Adrenal gland (tissue), 9 donors: ENCODE measurements at regions not wholly inside any gene's neighbourhood (a gene's known extent, or its start where the extent isn't known, plus 50 kb on each side); places are given as distances from the start of the nearest gene placed in this dataset.
"Not testable (repeated sequence)": the region's sequence is repeated elsewhere in the genome, so short reads cannot be mapped to it uniquely, and the experiment has no call there.

Experiments
- DNase-seq, 7 donors: peaks; one replicate each; pipeline ENCODE4 v3.0.0-alpha.2; 2019 to 2020
- H3K27ac ChIP-seq, 5 donors: fragments of 200-600 bp; sonication (generic) in 4 of 5; 1 replicate in 3 of 5; 2 replicates in 2 of 5; pipeline versions ENCODE4 v1.5.1 to v1.8.0; 2016 to 2020; ENCODE audit warnings: mild to moderate bottlenecking in 1 of 5
- H3K27me3 ChIP-seq: fragments of 200-600 bp; 2 replicates; pipeline ENCODE4 v1.8.0; 2021
- H3K36me3 ChIP-seq, 2 donors: fragments of 200-600 bp; replicated peaks in 1 of 2; 1 replicate in 1 of 2; 2 replicates in 1 of 2; pipeline versions ENCODE4 v1.5.1 to v1.8.0; 2018 to 2022
- H3K4me1 ChIP-seq, 2 donors: fragments of 200-600 bp; replicated peaks in 1 of 2; 1 replicate in 1 of 2; 2 replicates in 1 of 2; pipeline versions ENCODE4 v1.5.1 to v1.8.0; 2018 to 2021
- H3K4me3 ChIP-seq, 4 donors: fragments of 200-600 bp; sonication (generic) in 3 of 4; one replicate each; pipeline ENCODE4 v1.5.1; 2016 to 2018
- H3K9me3 ChIP-seq, 3 donors: fragments of 200-600 bp; sonication (generic) in 1 of 3; replicated peaks in 1 of 3; 1 replicate in 2 of 3; 2 replicates in 1 of 3; pipeline versions ENCODE4 v1.5.1 to v1.8.0; 2016 to 2021
- CTCF ChIP-seq, 6 experiments: fragments of 450-650 bp in 4 of 6; fragments of 200-600 bp in 2 of 6; sonication (generic) in 1 of 6; IDR thresholded peaks; 1 replicate in 5 of 6; 2 replicates in 1 of 6; pipeline versions ENCODE4 v1.5.1 to v1.8.0; 2016 to 2021; ENCODE audit warnings: antibody characterized with exemption in 6 of 6, mild to moderate bottlenecking in 2 of 6, moderate library complexity in 1 of 6
- POLR2A ChIP-seq, 2 donors: fragments of 450-650 bp; IDR thresholded peaks; one replicate each; pipeline ENCODE4 v1.6.1; 2017; ENCODE audit warnings: antibody characterized with exemption in 2 of 2, mild to moderate bottlenecking in 2 of 2, moderate library complexity in 1 of 2
- WGBS, 4 donors: extraction: QIAGEN DNeasy Blood & Tissue Kit in 2 of 4; methylation state at CpG; one replicate each; pipeline versions ENCODE4 v1.1.5 to v1.1.7; 2013 to 2017; 5-methylcytosine and 5-hydroxymethylcytosine counted together
- intact Hi-C, 2 donors: fragments of 100-400 bp; cut with DNase I; formaldehyde crosslinking; loops; one replicate each; pipeline versions ENCODE4 v1.14.1 to v1.15.0; 2022 to 2023
- donor health status: healthy with polysubstance abuse.
- donor health status: Bipolar disorder and iron deficiency.
- donor health status: DM: yes; HTN: yes; CAD: no.
- donor health status: DM: no; HTN: no; CAD: no.
- donor health status: DM: no; HTN: no; CAD: no.

GRCh38 chr16:9666834-9667480 lies 515.3 kb downstream of the GRIN2A start:
- intact Hi-C loops, result no loop called here

GRCh38 chr16:9670033-9670432 lies 512.2 kb downstream of the GRIN2A start:
- no peaks in the 10 kb centered on the region for H3K36me3 ChIP-seq
- no peak for TF ChIP-seq POLR2A (IDR thresholded peaks at IDR 0.05)
- TF ChIP-seq CTCF (IDR thresholded peaks at IDR 0.05), result no peak
- DNase-seq, result no peak
- intact Hi-C loops, result no loop called here
- H3K27ac ChIP-seq, result no peak overlapping the region
- H3K27me3 ChIP-seq, result no peaks in the 10 kb centered on the region
- H3K9me3 ChIP-seq, result no peaks in the 10 kb centered on the region
- WGBS, 4 donors, result 52 to 59% (median 54%) methylated on average over 5 of the region's 5 CpGs
- H3K4me3 ChIP-seq, result no peak overlapping the region
- H3K4me1 ChIP-seq, result no peaks in the 10 kb centered on the region

More at GRCh38 chr16:9666834-9667480, 515.3 kb downstream of the GRIN2A start:
- H3K27me3 ChIP-seq, result no peaks in the 10 kb centered on the region
- H3K4me3 ChIP-seq, result no peak overlapping the region
- TF ChIP-seq POLR2A (IDR thresholded peaks at IDR 0.05) (no peak), CTCF (IDR thresholded peaks at IDR 0.05) (no peak)
- no peaks in the 10 kb centered on the region for H3K9me3 ChIP-seq
- no peak for DNase-seq
- no peaks in the 10 kb centered on the region for H3K36me3 ChIP-seq
- H3K4me1 ChIP-seq, result no peaks in the 10 kb centered on the region
- no peak overlapping the region for H3K27ac ChIP-seq
- WGBS, 4 donors, result 64 to 74% (median 67%) methylated on average over 9 of the region's 9 CpGs

GRCh38 chr16:9670616-9671015 lies 511.6 kb downstream of the GRIN2A start:
- H3K9me3 ChIP-seq, H3K4me3 ChIP-seq, intact Hi-C loops, H3K27ac ChIP-seq, H3K27me3 ChIP-seq, H3K4me1 ChIP-seq, DNase-seq, H3K36me3 ChIP-seq: not testable (repeated sequence)
- WGBS, 4 donors, result 63 to 81% (median 71%) methylated on average over 5 of the region's 5 CpGs

- H3K27ac ChIP-seq, H3K9me3 ChIP-seq, DNase-seq, H3K27me3 ChIP-seq, H3K36me3 ChIP-seq, H3K4me1 ChIP-seq, H3K4me3 ChIP-seq, intact Hi-C loops: not testable (repeated sequence)
- WGBS, 4 donors, result 70 to 84% (median 77%) methylated on average over 8 to 12 of the region's 12 CpGs
Observed at GRCh38 chr16:9676560-9677300, 505.5 kb downstream of the GRIN2A start.

GRCh38 chr16:9677301-9677653 lies 505.0 kb downstream of the GRIN2A start:
- no peaks in the 10 kb centered on the region for H3K36me3 ChIP-seq
- no peak for DNase-seq
- no peak overlapping the region for H3K4me3 ChIP-seq
- 43 to 59% (median 50%) methylated on average over 3 of the region's 3 CpGs for WGBS, 4 donors
- H3K4me1 ChIP-seq, result no peaks in the 10 kb centered on the region
- TF ChIP-seq POLR2A (IDR thresholded peaks at IDR 0.05) (no peak), CTCF (IDR thresholded peaks at IDR 0.05) (no peak)
- no peaks in the 10 kb centered on the region for H3K9me3 ChIP-seq
- intact Hi-C loops, result no loop called here
- H3K27ac ChIP-seq, result no peak overlapping the region
- no peaks in the 10 kb centered on the region for H3K27me3 ChIP-seq
